ENCODE measurements at regions not wholly inside any gene's neighbourhood (a gene's known extent, or its start where the extent isn't known, plus 50 kb on each side); places are given as distances from the start of the nearest gene placed in this dataset.

GRCh38 chr5:123802298-123802951 lies 290.4 kb downstream of the CSNK1G3 start:
- no peak for DNase-seq (ENCODE audit: low read depth, low spot score)
- no peak for TF ChIP-seq CBX3 (IDR thresholded peaks at IDR 0.05; ENCODE audit: low read depth)
- no peak for TF ChIP-seq SP1 (IDR thresholded peaks at IDR 0.05; ENCODE audit: low read depth)
- TF ChIP-seq, protein P1, sequence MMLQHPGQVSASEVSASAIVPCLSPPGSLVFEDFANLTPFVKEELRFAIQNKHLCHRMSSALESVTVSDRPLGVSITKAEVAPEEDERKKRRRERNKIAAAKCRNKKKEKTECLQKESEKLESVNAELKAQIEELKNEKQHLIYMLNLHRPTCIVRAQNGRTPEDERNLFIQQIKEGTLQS (IDR thresholded peaks at IDR 0.05): no peak
- TF ChIP-seq JUND (IDR thresholded peaks at IDR 0.05): no peak
- no peak for TF ChIP-seq POLR2A (IDR thresholded peaks at IDR 0.05; ENCODE audit: borderline replicate concordance, extremely low read depth, insufficient read depth, insufficient read length)
- no peak for TF ChIP-seq EZH2 (IDR thresholded peaks at IDR 0.05)
- no peak for TF ChIP-seq TCF7L2 (IDR thresholded peaks at IDR 0.05; ENCODE audit: borderline replicate concordance, extremely low read depth, insufficient read depth, insufficient read length)
- no peak for TF ChIP-seq ZFX (IDR thresholded peaks at IDR 0.05)
- TF ChIP-seq FOSL1 (IDR thresholded peaks at IDR 0.05; ENCODE audit: low read depth): no peak
- no peak for TF ChIP-seq EGR1 (IDR thresholded peaks at IDR 0.05; ENCODE audit: low read depth)
- TF ChIP-seq YY1 (IDR thresholded peaks at IDR 0.05; ENCODE audit: extremely low read depth, insufficient replicate concordance, low read depth, low read length): no peak
- TF ChIP-seq, protein P2, sequence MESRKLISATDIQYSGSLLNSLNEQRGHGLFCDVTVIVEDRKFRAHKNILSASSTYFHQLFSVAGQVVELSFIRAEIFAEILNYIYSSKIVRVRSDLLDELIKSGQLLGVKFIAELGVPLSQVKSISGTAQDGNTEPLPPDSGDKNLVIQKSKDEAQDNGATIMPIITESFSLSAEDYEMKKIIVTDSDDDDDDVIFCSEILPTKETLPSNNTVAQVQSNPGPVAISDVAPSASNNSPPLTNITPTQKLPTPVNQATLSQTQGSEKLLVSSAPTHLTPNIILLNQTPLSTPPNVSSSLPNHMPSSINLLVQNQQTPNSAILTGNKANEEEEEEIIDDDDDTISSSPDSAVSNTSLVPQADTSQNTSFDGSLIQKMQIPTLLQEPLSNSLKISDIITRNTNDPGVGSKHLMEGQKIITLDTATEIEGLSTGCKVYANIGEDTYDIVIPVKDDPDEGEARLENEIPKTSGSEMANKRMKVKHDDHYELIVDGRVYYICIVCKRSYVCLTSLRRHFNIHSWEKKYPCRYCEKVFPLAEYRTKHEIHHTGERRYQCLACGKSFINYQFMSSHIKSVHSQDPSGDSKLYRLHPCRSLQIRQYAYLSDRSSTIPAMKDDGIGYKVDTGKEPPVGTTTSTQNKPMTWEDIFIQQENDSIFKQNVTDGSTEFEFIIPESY (IDR thresholded peaks at IDR 0.05; ENCODE audit: extremely low read depth, insufficient replicate concordance, low read length): no peak
- no peak for TF ChIP-seq POLR2AphosphoS5 (IDR thresholded peaks at IDR 0.05; ENCODE audit: low read depth, low read length)
- TF ChIP-seq RAD21 (IDR thresholded peaks at IDR 0.05; ENCODE audit: low read depth): no peak
- no peak for TF ChIP-seq ELF1 (IDR thresholded peaks at IDR 0.05; ENCODE audit: borderline replicate concordance, low read depth)
- TF ChIP-seq EZH2phosphoT487 (IDR thresholded peaks at IDR 0.05; ENCODE audit: borderline replicate concordance): no peak
- TF ChIP-seq SRF (IDR thresholded peaks at IDR 0.05; ENCODE audit: low read depth): no peak
- TF ChIP-seq CEBPB (IDR thresholded peaks at IDR 0.05; ENCODE audit: low read depth): no peak
- no peak for TF ChIP-seq REST (IDR thresholded peaks at IDR 0.05; ENCODE audit: low read depth)
- Histone ChIP-seq H3K27ac (ENCODE audit: low read depth, low read length) (no peak overlapping the region), H3K4me1 (ENCODE audit: control insufficient read depth in 1 of 2, insufficient read depth in 2 of 2, low read length in 2 of 2) (no peaks in the 10 kb centered on the region), H3K9ac (ENCODE audit: low read length) (no peak overlapping the region), H4K20me1 (ENCODE audit: insufficient read depth) (no peaks in the 10 kb centered on the region), H3K4me3 (replicated peaks in 1 of 2; ENCODE audit: low read depth in 1 of 2, low read length in 2 of 2) (no peak overlapping the region), H3K36me3 (ENCODE audit: control insufficient read depth in 1 of 2, insufficient read depth in 2 of 2, low read length in 2 of 2) (no peaks in the 10 kb centered on the region), H3K4me2 (ENCODE audit: low read length) (no peak overlapping the region), H2AFZ (ENCODE audit: low read depth, low read length, poor library complexity, severe bottlenecking) (no peak overlapping the region), H3K79me2 (ENCODE audit: insufficient read depth, low read length) (no peaks in the 10 kb centered on the region), H3K27me3 (ENCODE audit: insufficient read depth, low read length) (no peaks in the 10 kb centered on the region), H3K9me3 (ENCODE audit: control insufficient read depth in 1 of 2, insufficient read depth in 1 of 2, low read depth in 1 of 2, low read length in 2 of 2) (no peaks in the 10 kb centered on the region), H3K9me2 (ENCODE audit: insufficient read depth) (no peaks in the 10 kb centered on the region)
- no TSS peak for BruUV-seq (replicated peaks)
- ATAC-seq: no peak
- intact Hi-C loops (cut with micrococcal nuclease): no loop called here
- ChIA-PET CTCF (no interaction called here), RAD21 (ENCODE audit: low non-redundant PET in 1 of 2, low total read pairs in 2 of 2, uncharacterized antibody in 2 of 2, unreplicated experiment in 2 of 2) (no interaction called here), POLR2A (no interaction called here)

Measured in HCT116 (cell line).